Sigmoid colon (tissue), 6 donors: ENCODE measurements at regions not wholly inside any gene's neighbourhood (a gene's known extent, or its start where the extent isn't known, plus 50 kb on each side); places are given as distances from the start of the nearest gene placed in this dataset.
"Not testable (repeated sequence)": the region's sequence is repeated elsewhere in the genome, so short reads cannot be mapped to it uniquely, and the experiment has no call there.

Source experiments
- DNase-seq: peaks from one replicate; pipeline ENCODE4 v3.0.0-alpha.2; 2019
- H3K27ac ChIP-seq, 4 donors: fragments of 200-600 bp; sonication (generic); one replicate each; pipeline ENCODE4 v1.5.1; 2016 to 2019; ENCODE audit warnings: mild to moderate bottlenecking in 1 of 4
- H3K27me3 ChIP-seq, 3 donors: fragments of 200-600 bp; sonication (generic); one replicate each; pipeline ENCODE4 v1.5.1; 2019; ENCODE audit warnings: mild to moderate bottlenecking in 1 of 3
- H3K36me3 ChIP-seq, 4 donors: fragments of 200-600 bp; sonication (generic); one replicate each; pipeline ENCODE4 v1.5.1; 2016 to 2019
- H3K4me1 ChIP-seq, 4 donors: fragments of 200-600 bp; sonication (generic); one replicate each; pipeline ENCODE4 v1.5.1; 2017 to 2019
- H3K4me3 ChIP-seq, 4 donors: fragments of 200-600 bp; sonication (generic); one replicate each; pipeline ENCODE4 v1.5.1; 2017 to 2019; ENCODE audit warnings: mild to moderate bottlenecking in 2 of 4, moderate library complexity in 1 of 4
- H3K9me3 ChIP-seq, 4 donors: fragments of 200-600 bp in 3 of 4; sonication (generic) in 3 of 4; one replicate each; pipeline versions ENCODE4 v1.5.1 to v1.6.1; 2013 to 2019
- EP300 ChIP-seq, 4 donors: sonication (generic); formaldehyde crosslinking; IDR thresholded peaks; one replicate each; pipeline ENCODE4 v1.6.1; 2017; ENCODE audit warnings: antibody characterized with exemption in 4 of 4
- POLR2A ChIP-seq, 2 donors: fragments of 450-650 bp; IDR thresholded peaks; one replicate each; pipeline ENCODE4 v1.6.1; 2016; ENCODE audit warnings: antibody characterized with exemption in 2 of 2, mild to moderate bottlenecking in 2 of 2, moderate library complexity in 2 of 2
- POLR2AphosphoS5 ChIP-seq, 4 donors: sonication (generic); formaldehyde crosslinking; IDR thresholded peaks; one replicate each; pipeline ENCODE4 v1.6.1; 2017; ENCODE audit warnings: antibody characterized with exemption in 4 of 4
- WGBS, 2 donors: extraction: QIAGEN DNeasy Blood & Tissue Kit; methylation state at CpG; one replicate each; pipeline ENCODE4 v1.1.7; 2013; 5-methylcytosine and 5-hydroxymethylcytosine counted together
- intact Hi-C: fragments of 100-400 bp; cut with DNase I; formaldehyde crosslinking; loops from one replicate; pipeline ENCODE4 v1.15.1; 2023
- TF ChIP-seq, protein P1 (sequence below), 4 experiments: fragments of 450-650 bp in 3 of 4; fragments of 200-600 bp in 1 of 4; IDR thresholded peaks; one replicate each; pipeline ENCODE4 v1.5.1; 2016 to 2019; ENCODE audit warnings: antibody characterized with exemption in 4 of 4, mild to moderate bottlenecking in 3 of 4, moderate library complexity in 2 of 4
- donor health status: healthy with polysubstance abuse.
- donor health status: healthy.

DNA sequence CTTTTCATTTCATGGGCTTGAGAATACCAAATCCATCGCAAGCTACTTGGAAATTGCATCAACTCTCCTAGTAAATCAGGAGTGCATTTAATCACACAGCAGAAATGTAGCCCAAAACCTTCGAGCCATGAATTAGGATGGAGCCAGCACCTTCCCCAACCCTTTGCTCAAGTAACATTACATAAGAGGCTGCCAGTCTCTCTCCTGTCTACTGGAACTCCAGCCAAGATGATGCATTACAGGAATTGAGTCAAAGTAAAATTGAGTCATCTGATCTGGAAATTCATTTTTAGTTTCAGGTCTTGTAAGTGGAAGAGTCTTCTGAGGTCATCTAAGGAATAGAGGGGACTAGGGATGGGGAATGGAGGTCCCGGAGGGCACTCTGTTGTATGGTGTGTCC is 69.7 kb upstream of the FHIP2A start:
- intact Hi-C loops = no loop called here
- H3K36me3 ChIP-seq = no peaks in the 10 kb centered on the region

DNA sequence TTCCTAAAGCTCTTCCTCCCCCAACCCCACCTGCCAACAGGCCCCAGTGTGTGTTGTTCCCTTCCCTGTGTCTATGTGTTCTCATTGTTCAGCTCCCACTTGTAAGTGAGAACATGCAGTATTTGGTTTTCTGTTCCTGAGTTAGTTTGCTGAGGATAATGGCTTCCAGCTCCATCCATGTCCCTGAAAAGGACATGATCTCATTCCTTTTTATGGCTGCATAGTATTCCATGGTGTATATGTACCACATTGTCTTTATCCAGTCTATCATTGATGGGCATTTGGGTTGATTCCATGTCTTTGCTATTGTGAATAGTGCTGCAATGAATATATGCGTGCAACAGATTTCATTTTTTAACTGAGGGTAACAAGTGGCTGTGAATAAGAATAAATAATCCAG is 69.0 kb upstream of the FHIP2A start:
- 63 to 97% methylated on average over 1 of the region's 1 CpG for WGBS, 2 donors
- DNase-seq, intact Hi-C loops, H3K9me3 ChIP-seq, H3K4me3 ChIP-seq, H3K36me3 ChIP-seq, H3K27me3 ChIP-seq: not testable (repeated sequence)
- Histone ChIP-seq H3K4me1 (peaks cover 0 to 22% (median 9%) of the 10 kb centered on the region in 4 donors), H3K27ac (peak overlapping the region in 2 of 4 donors; percentile 21 to 41)

More for the DNA sequence above, 69.7 kb upstream of the FHIP2A start:
- WGBS, 2 donors = 95% methylated on average over 3 of the region's 3 CpGs
- no peak for DNase-seq
- H3K27me3 ChIP-seq = no peaks in the 10 kb centered on the region
- H3K4me3 ChIP-seq = no peak overlapping the region
- peak overlapping the region in 2 of 4 donors; percentile 33 to 41 for H3K27ac ChIP-seq
- TF ChIP-seq, protein P1, sequence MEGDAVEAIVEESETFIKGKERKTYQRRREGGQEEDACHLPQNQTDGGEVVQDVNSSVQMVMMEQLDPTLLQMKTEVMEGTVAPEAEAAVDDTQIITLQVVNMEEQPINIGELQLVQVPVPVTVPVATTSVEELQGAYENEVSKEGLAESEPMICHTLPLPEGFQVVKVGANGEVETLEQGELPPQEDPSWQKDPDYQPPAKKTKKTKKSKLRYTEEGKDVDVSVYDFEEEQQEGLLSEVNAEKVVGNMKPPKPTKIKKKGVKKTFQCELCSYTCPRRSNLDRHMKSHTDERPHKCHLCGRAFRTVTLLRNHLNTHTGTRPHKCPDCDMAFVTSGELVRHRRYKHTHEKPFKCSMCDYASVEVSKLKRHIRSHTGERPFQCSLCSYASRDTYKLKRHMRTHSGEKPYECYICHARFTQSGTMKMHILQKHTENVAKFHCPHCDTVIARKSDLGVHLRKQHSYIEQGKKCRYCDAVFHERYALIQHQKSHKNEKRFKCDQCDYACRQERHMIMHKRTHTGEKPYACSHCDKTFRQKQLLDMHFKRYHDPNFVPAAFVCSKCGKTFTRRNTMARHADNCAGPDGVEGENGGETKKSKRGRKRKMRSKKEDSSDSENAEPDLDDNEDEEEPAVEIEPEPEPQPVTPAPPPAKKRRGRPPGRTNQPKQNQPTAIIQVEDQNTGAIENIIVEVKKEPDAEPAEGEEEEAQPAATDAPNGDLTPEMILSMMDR (IDR thresholded peaks at IDR 0.05) = no peak
- TF ChIP-seq POLR2A (IDR thresholded peaks at IDR 0.05) = no peak
- peak in 1 of 4 donors; percentile 38 for TF ChIP-seq POLR2AphosphoS5 (IDR thresholded peaks at IDR 0.05)
- TF ChIP-seq EP300 (IDR thresholded peaks at IDR 0.05) = peak in 1 of 4 donors; percentile 16
- H3K9me3 ChIP-seq = no peaks in the 10 kb centered on the region
- peaks cover 0 to 22% (median 9%) of the 10 kb centered on the region in 4 donors for H3K4me1 ChIP-seq

DNA sequence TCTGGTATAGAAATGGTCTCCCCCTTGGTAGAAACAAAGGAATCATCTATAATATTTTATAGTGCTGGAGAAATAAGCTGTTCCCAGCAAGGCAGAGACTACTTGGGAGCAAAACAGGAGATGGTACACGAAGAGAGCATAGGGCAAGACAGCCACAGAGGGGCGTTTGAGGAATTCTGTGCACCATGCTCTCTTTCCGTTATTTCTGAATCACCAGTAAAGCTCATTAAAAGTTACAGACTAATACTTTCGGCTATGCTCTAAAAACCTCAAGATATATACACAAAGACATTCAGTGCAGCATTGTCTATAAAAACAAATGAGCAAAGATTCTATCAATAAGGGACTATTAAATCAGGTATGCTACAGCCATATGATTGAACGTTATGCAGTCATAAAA is 68.5 kb upstream of the FHIP2A start:
- intact Hi-C loops = no loop called here
- WGBS, 2 donors = 78 to 84% methylated on average over 5 of the region's 5 CpGs

DNA sequence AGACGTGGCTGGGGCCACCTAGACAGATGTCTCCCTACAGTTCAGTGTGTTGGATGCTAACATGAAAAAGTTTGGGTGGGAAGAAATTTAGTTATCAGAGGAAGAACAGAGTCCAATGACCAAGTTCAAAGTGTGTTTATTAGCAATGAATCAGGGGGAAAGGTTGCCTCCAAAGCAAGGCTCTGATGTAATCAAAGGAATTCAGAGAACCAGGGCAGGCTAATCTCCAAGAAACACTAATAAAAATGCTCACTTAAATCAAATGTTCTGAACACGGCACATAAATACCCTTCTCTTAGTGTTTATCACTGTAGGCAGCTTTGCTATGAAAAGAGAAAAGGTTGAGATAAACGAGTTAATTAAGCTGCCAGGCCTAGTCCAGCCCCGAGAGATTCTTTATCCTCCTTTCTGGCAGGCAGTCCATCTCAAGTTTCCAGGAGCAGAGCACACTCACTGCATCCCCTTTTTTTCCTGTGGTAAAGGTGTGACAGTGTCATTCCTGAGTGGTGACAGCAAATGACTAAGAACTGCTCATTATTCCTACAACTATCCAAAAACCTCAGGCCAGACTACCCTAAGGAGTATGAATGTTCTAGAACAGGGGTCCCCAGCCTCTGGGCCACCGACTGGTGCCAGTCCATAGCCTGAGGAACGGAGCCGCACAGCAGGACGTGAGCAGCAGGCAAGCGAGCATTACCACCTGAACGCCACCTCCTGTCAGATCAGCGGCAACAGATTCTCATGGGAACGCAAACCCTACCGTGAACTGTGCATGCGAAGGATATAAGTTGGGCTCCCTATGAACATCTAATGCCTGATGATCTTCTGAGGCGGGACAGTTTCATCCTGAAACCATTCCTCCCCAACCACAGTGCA is 66.9 kb upstream of the FHIP2A start:
- Histone ChIP-seq H3K36me3 (no peaks in the 10 kb centered on the region), H3K4me3 (no peak overlapping the region), H3K27ac (peak overlapping the region in 3 of 4 donors; percentile 10 to 71 (median 64)), H3K4me1 (peaks cover 0 to 19% (median 7%) of the 10 kb centered on the region in 4 donors), H3K9me3 (no peaks in the 10 kb centered on the region), H3K27me3 (no peaks in the 10 kb centered on the region)
- TF ChIP-seq POLR2AphosphoS5 (IDR thresholded peaks at IDR 0.05) = peak in 3 of 4 donors; percentile 41 to 60 (median 58)
- TF ChIP-seq, protein P1 (IDR thresholded peaks at IDR 0.05) = no peak
- no peak for TF ChIP-seq POLR2A (IDR thresholded peaks at IDR 0.05)
- peak in 1 of 4 donors; percentile 22 for TF ChIP-seq EP300 (IDR thresholded peaks at IDR 0.05)
- WGBS, 2 donors = 79 to 83% methylated on average over 15 of the region's 15 CpGs
- no peak for DNase-seq
- intact Hi-C loops = no loop called here

More for the DNA sequence above, 68.5 kb upstream of the FHIP2A start:
- Histone ChIP-seq H3K9me3 (no peaks in the 10 kb centered on the region), H3K4me3 (no peak overlapping the region), H3K27ac (peak overlapping the region in 2 of 4 donors; percentile 64 to 71), H3K27me3 (no peaks in the 10 kb centered on the region), H3K36me3 (no peaks in the 10 kb centered on the region), H3K4me1 (peaks cover 0 to 22% (median 9%) of the 10 kb centered on the region in 4 donors)
- TF ChIP-seq POLR2AphosphoS5 (IDR thresholded peaks at IDR 0.05) = no peak
- TF ChIP-seq, protein P1 (IDR thresholded peaks at IDR 0.05) = no peak
- no peak for TF ChIP-seq EP300 (IDR thresholded peaks at IDR 0.05)
- no peak for TF ChIP-seq POLR2A (IDR thresholded peaks at IDR 0.05)
- DNase-seq = no peak

DNA sequence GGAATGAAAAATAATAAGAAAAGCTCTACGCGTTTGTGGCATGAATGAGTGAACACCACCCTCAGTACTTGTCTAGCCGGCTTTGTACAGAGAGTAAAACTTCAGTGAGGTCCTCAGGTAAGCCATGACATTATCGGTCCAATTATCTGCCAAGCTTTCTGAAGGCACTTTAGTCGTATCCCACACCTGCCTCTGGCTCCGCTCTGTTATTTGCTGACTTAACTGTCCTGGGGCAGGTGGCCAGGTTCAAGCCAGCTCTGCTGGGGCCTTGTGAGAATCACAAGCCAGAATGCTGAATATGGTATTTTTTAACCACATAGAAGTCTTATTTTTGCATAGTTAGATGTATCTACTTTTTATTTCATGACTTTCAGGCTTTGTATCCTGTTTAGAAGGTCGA is 66.0 kb upstream of the FHIP2A start:
- WGBS, 2 donors = 69 to 92% methylated on average over 7 of the region's 7 CpGs

More for the DNA sequence above, 66.0 kb upstream of the FHIP2A start:
- no peak for DNase-seq
- Histone ChIP-seq H3K27me3 (no peaks in the 10 kb centered on the region), H3K4me3 (no peak overlapping the region), H3K27ac (peak overlapping the region in 2 of 4 donors; percentile 64 to 71), H3K9me3 (no peaks in the 10 kb centered on the region), H3K36me3 (no peaks in the 10 kb centered on the region), H3K4me1 (peaks cover 0 to 15% (median 5%) of the 10 kb centered on the region in 4 donors)
- TF ChIP-seq POLR2A (IDR thresholded peaks at IDR 0.05) = no peak
- TF ChIP-seq, protein P1 (IDR thresholded peaks at IDR 0.05) = no peak
- TF ChIP-seq EP300 (IDR thresholded peaks at IDR 0.05) = no peak
- intact Hi-C loops = no loop called here
